Peyer's patch (tissue), 4 donors: ENCODE measurements at regions not wholly inside any gene's neighbourhood (a gene's known extent, or its start where the extent isn't known, plus 50 kb on each side); places are given as distances from the start of the nearest gene placed in this dataset.
A peak's percentile ranks its signal among the peaks of the same experiment; 100 is the strongest.

Experiments used
- DNase-seq, 3 donors: peaks; one replicate each; pipeline ENCODE4 v3.0.0-alpha.2; 2017 to 2019
- H3K27ac ChIP-seq, 4 donors: fragments of 200-600 bp; sonication (generic); one replicate each; pipeline ENCODE4 v1.5.1; 2016 to 2019
- H3K27me3 ChIP-seq, 2 donors: fragments of 200-600 bp; sonication (generic); one replicate each; pipeline ENCODE4 v1.5.1; 2019
- H3K36me3 ChIP-seq, 3 donors: fragments of 200-600 bp; sonication (generic); one replicate each; pipeline ENCODE4 v1.5.1; 2016 to 2019
- H3K4me1 ChIP-seq, 4 donors: fragments of 200-600 bp; sonication (generic); one replicate each; pipeline ENCODE4 v1.5.1; 2016 to 2019
- H3K4me3 ChIP-seq, 4 donors: fragments of 200-600 bp; sonication (generic); 1 replicate in 3 of 4; 2 replicates in 1 of 4; pipeline ENCODE4 v1.5.1; 2016 to 2019; ENCODE audit warnings: mild to moderate bottlenecking in 1 of 4
- H3K9me3 ChIP-seq, 4 donors: fragments of 200-600 bp; sonication (generic); one replicate each; pipeline ENCODE4 v1.5.1; 2016 to 2019; ENCODE audit warnings: mild to moderate bottlenecking in 1 of 4
- POLR2A ChIP-seq, 2 donors: fragments of 450-650 bp; IDR thresholded peaks; one replicate each; pipeline ENCODE4 v1.5.1; 2017; ENCODE audit warnings: antibody characterized with exemption in 2 of 2, mild to moderate bottlenecking in 2 of 2, moderate library complexity in 2 of 2
- TF ChIP-seq, protein P1 (sequence below), 6 experiments: fragments of 450-650 bp in 4 of 6; fragments of 200-600 bp in 2 of 6; sonication (generic) in 1 of 6; IDR thresholded peaks; one replicate each; pipeline ENCODE4 v1.5.1; 2017 to 2019; ENCODE audit warnings: antibody characterized with exemption in 6 of 6, mild to moderate bottlenecking in 3 of 6, moderate library complexity in 1 of 6

GRCh38 chr11:25943031-25943430 is 388.9 kb upstream of the ANO3 start:
- Histone ChIP-seq H3K27ac (no peak overlapping the region), H3K36me3 (no peaks in the 10 kb centered on the region), H3K4me1 (no peaks in the 10 kb centered on the region), H3K9me3 (no peaks in the 10 kb centered on the region), H3K27me3 (no peaks in the 10 kb centered on the region), H3K4me3 (no peak overlapping the region)
- TF ChIP-seq, protein P1, sequence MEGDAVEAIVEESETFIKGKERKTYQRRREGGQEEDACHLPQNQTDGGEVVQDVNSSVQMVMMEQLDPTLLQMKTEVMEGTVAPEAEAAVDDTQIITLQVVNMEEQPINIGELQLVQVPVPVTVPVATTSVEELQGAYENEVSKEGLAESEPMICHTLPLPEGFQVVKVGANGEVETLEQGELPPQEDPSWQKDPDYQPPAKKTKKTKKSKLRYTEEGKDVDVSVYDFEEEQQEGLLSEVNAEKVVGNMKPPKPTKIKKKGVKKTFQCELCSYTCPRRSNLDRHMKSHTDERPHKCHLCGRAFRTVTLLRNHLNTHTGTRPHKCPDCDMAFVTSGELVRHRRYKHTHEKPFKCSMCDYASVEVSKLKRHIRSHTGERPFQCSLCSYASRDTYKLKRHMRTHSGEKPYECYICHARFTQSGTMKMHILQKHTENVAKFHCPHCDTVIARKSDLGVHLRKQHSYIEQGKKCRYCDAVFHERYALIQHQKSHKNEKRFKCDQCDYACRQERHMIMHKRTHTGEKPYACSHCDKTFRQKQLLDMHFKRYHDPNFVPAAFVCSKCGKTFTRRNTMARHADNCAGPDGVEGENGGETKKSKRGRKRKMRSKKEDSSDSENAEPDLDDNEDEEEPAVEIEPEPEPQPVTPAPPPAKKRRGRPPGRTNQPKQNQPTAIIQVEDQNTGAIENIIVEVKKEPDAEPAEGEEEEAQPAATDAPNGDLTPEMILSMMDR (IDR thresholded peaks at IDR 0.05), result no peak
- TF ChIP-seq POLR2A (IDR thresholded peaks at IDR 0.05), result no peak
- DNase-seq, result no peak

DNA sequence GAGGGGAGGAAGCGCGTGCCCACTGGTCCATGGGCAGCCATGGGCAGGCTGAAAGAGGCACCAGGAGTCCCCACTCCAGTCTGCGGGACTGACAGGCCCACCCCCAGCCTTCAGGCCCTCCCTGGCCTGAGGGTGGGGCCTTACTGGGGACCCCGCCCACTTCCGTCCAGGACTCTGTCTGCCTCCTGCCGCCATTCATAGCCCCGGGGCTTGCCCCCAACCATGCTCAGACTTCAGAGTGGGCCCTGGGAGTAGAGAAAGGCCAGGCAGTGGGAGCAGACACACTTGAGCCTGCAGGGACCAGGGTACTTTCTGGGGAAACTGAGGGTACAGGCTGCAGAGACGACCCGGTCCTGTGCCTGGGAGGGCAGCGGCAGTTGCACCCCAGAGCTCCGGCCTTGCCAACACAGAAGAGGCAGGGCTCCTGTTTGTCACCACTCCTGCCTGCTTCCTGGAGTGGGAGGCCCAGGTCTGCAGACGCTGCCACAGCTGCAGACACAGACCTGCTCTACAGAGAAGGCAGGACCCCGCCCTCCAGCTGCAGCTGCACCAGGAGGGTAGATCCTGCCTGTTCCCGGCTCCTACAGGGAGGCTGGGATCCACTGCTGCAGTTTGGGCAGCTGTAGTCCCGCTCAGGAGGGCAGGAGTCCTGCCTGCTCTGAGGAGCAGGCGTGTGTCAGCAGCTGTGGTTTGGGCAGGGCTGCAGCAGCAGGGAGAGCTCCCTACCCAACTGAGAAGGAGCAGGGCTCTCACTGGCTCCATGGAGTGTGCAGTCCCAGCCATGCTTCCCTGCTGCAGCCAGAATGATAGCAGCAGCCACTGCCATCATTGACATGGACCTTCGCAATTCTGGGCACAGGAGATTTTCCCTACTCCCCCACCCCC is 387.9 kb upstream of the ANO3 start:
- Histone ChIP-seq H3K4me1 (no peaks in the 10 kb centered on the region), H3K9me3 (no peaks in the 10 kb centered on the region), H3K27me3 (no peaks in the 10 kb centered on the region), H3K36me3 (no peaks in the 10 kb centered on the region), H3K4me3 (no peak overlapping the region), H3K27ac (no peak overlapping the region)
- DNase-seq, result no peak
- no peak for TF ChIP-seq POLR2A (IDR thresholded peaks at IDR 0.05)
- TF ChIP-seq, protein P1 (IDR thresholded peaks at IDR 0.05), result no peak

DNA sequence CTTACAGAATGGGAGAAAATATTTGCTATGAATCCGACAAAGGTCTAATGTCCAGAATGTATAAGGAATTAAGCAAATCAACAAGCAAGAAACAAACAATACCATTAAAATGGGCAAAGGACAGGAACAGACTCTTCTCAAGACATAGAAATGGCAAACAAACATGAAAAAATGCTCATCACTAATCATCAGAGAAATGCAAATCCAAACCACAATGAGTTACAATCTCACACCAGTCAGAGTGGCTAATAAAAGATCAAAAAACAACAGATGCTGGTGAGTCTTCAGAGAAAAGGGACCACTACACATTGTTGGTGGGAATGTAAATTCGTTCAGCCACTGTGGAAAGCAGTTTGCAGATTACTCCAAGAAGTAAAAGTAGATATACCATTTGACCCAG is 382.0 kb upstream of the ANO3 start:
- H3K27ac ChIP-seq, result no peak overlapping the region
- no peaks in the 10 kb centered on the region for H3K4me1 ChIP-seq
- TF ChIP-seq POLR2A (IDR thresholded peaks at IDR 0.05), result no peak
- TF ChIP-seq, protein P1 (IDR thresholded peaks at IDR 0.05), result no peak
- no peaks in the 10 kb centered on the region for H3K36me3 ChIP-seq
- DNase-seq, result no peak
- no peaks in the 10 kb centered on the region for H3K9me3 ChIP-seq
- no peak overlapping the region for H3K4me3 ChIP-seq
- no peaks in the 10 kb centered on the region for H3K27me3 ChIP-seq

DNA sequence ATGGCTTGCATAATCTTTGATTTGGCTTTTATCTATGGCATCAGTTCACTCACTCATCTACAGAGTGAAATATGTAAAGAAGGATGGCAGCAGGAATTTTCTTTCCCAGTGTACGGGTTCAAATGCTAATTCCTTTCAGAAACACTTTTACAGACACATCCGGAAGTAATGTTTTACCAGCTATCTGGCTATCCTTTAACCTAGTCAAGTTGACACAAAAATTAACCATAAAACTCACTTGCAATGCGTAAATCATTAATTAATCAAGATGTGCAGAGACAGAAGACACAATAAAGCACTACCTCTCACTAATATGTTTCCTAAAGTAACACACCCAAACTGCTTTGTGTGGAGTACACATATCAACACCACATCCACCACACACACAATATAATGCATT is 378.9 kb upstream of the ANO3 start:
- Histone ChIP-seq H3K27me3 (no peaks in the 10 kb centered on the region), H3K4me3 (no peak overlapping the region), H3K4me1 (no peaks in the 10 kb centered on the region), H3K9me3 (no peaks in the 10 kb centered on the region), H3K36me3 (no peaks in the 10 kb centered on the region), H3K27ac (peak overlapping the region in 1 of 4 donors; percentile 44)
- TF ChIP-seq, protein P1 (IDR thresholded peaks at IDR 0.05), result no peak
- no peak for TF ChIP-seq POLR2A (IDR thresholded peaks at IDR 0.05)
- no peak for DNase-seq

GRCh38 chr11:25958045-25958444 is 373.9 kb upstream of the ANO3 start:
- TF ChIP-seq POLR2A (IDR thresholded peaks at IDR 0.05), result no peak
- TF ChIP-seq, protein P1 (IDR thresholded peaks at IDR 0.05), result no peak
- no peaks in the 10 kb centered on the region for H3K36me3 ChIP-seq
- no peaks in the 10 kb centered on the region for H3K4me1 ChIP-seq
- no peak for DNase-seq
- H3K9me3 ChIP-seq, result no peaks in the 10 kb centered on the region
- H3K27ac ChIP-seq, result no peak overlapping the region
- no peak overlapping the region for H3K4me3 ChIP-seq
- no peaks in the 10 kb centered on the region for H3K27me3 ChIP-seq
